H1 (cell line): ENCODE measurements at regions not wholly inside any gene's neighbourhood (a gene's known extent, or its start where the extent isn't known, plus 50 kb on each side); places are given as distances from the start of the nearest gene placed in this dataset.

Experiments used
- CTCF ChIA-PET: fragments of 300-600 bp; sonication (Branson Sonifier 250); formaldehyde crosslinking; loops from one replicate; lab custom pipeline; 2021; ENCODE audit not compliant: partially characterized antibody; lab: Charles Lee
- POLR2A ChIA-PET: fragments of 300-600 bp; sonication (Branson Sonifier 250); formaldehyde crosslinking; loops from one replicate; lab custom pipeline; 2021; ENCODE audit warnings: inconsistent platforms; ENCODE audit not compliant: partially characterized antibody; lab: Charles Lee
- DNase-seq, 2 experiments: peaks; one replicate each; pipeline versions ENCODE4 v3.0.0 to v3.0.0-alpha.2; 2010 to 2022; ENCODE audit warnings: low spot score in 2 of 2, low read depth in 1 of 2, mixed read lengths in 1 of 2
- FAIRE-seq: peaks from 2 replicates; lab custom pipeline; 2011; peaks lifted over from hg19 to GRCh38; lab: Jason Lieb, UNC
- H2AFZ ChIP-seq: 2 replicates; pipeline ENCODE4 v1.8.1; 2012; ENCODE audit warnings: low read length, inconsistent platforms
- H2AK5ac ChIP-seq: 2 replicates; pipeline ENCODE4 v1.6.1; 2013; ENCODE audit warnings: low read depth, low read length
- H2BK120ac ChIP-seq: replicated peaks from 2 replicates; pipeline ENCODE3; 2013; ENCODE audit warnings: low read depth, low read length, inconsistent platforms
- H2BK12ac ChIP-seq: 2 replicates; pipeline ENCODE4 v1.6.1; 2013; ENCODE audit warnings: low read depth, low read length
- H2BK15ac ChIP-seq: 2 replicates; pipeline ENCODE4 v1.6.1; 2013; ENCODE audit warnings: low read length
- H2BK20ac ChIP-seq: 2 replicates; pipeline ENCODE4 v1.6.1; 2013; ENCODE audit warnings: low read length
- H2BK5ac ChIP-seq: 2 replicates; pipeline ENCODE4 v1.6.1; 2013; ENCODE audit warnings: low read depth, low read length
- H3K14ac ChIP-seq: 2 replicates; pipeline ENCODE4 v1.6.1; 2013; ENCODE audit warnings: inconsistent platforms; ENCODE audit not compliant: insufficient read length
- H3K18ac ChIP-seq: 2 replicates; pipeline ENCODE4 v1.6.1; 2013; ENCODE audit warnings: low read length; ENCODE audit errors: extremely low read depth
- H3K23ac ChIP-seq: 2 replicates; pipeline ENCODE4 v1.6.1; 2013; ENCODE audit warnings: inconsistent platforms; ENCODE audit not compliant: insufficient read length
- H3K23me2 ChIP-seq: 2 replicates; pipeline ENCODE4 v1.6.1; 2013; ENCODE audit warnings: low read depth, low read length
- H3K27ac ChIP-seq: 2 replicates; pipeline ENCODE4 v1.6.1; 2011; ENCODE audit warnings: low read depth, low read length, inconsistent platforms
- H3K27me3 ChIP-seq, 4 experiments: replicated peaks in 1 of 4; 1 replicate in 1 of 4; 2 replicates in 3 of 4; pipeline versions ENCODE4 v1.6.1 to v1.8.1; 2011 to 2013; ENCODE audit warnings: low read length in 3 of 4, mild to moderate bottlenecking in 3 of 4, inconsistent platforms in 2 of 4, mixed read lengths in 2 of 4, moderate library complexity in 1 of 4; ENCODE audit not compliant: control insufficient read depth in 3 of 4, insufficient read depth in 3 of 4; ENCODE audit errors: extremely low read depth in 1 of 4
- H3K36me3 ChIP-seq, 4 experiments: 2 replicates each; pipeline versions ENCODE4 v1.6.1 to v1.8.1; 2011 to 2013; ENCODE audit warnings: mild to moderate bottlenecking in 4 of 4, low read length in 3 of 4, moderate library complexity in 2 of 4, control low read depth in 1 of 4, inconsistent platforms in 1 of 4; ENCODE audit not compliant: insufficient read depth in 4 of 4, control insufficient read depth in 2 of 4
- H3K4ac ChIP-seq: replicated peaks from 2 replicates; pipeline ENCODE3; 2013; ENCODE audit warnings: low read length, low read depth, mixed read lengths, inconsistent platforms; ENCODE audit not compliant: insufficient read length
- H3K4me1 ChIP-seq, 4 experiments: replicated peaks in 1 of 4; 1 replicate in 1 of 4; 2 replicates in 3 of 4; pipeline versions ENCODE4 v1.6.1 to v1.8.1; 2011 to 2013; ENCODE audit warnings: low read length in 3 of 4, inconsistent platforms in 2 of 4, mixed read lengths in 1 of 4; ENCODE audit not compliant: insufficient read depth in 4 of 4, control insufficient read depth in 3 of 4
- H3K4me2 ChIP-seq, 2 experiments: 2 replicates each; pipeline versions ENCODE4 v1.6.1 to v1.8.1; 2011 to 2013; ENCODE audit warnings: low read depth in 2 of 2, low read length in 2 of 2, control low read depth in 1 of 2, inconsistent platforms in 1 of 2, mild to moderate bottlenecking in 1 of 2; ENCODE audit not compliant: insufficient read depth in 1 of 2
- H3K4me3 ChIP-seq, 4 experiments: fragments of 200-600, 300-600 bp in 1 of 4; sonication (generic), shearing (Covaris generic), sonication (Bioruptor Twin) in 1 of 4; 2 replicates each; pipeline versions ENCODE4 v1.5.1 to v1.8.1; 2011 to 2016; ENCODE audit warnings: low read length in 4 of 4, low read depth in 3 of 4, control low read depth in 2 of 4, inconsistent platforms in 2 of 4, mild to moderate bottlenecking in 2 of 4, mixed read lengths in 1 of 4, moderate library complexity in 1 of 4; ENCODE audit not compliant: insufficient read depth in 2 of 4; ENCODE audit errors: extremely low read depth in 1 of 4
- H3K56ac ChIP-seq: replicated peaks from 2 replicates; pipeline ENCODE3; 2013; ENCODE audit warnings: low read depth, mild to moderate bottlenecking, mixed read lengths, low read length, inconsistent platforms; ENCODE audit not compliant: insufficient read length
- H3K79me1 ChIP-seq: 2 replicates; pipeline ENCODE4 v1.6.1; 2013; ENCODE audit warnings: low read depth, low read length, control low read depth
- H3K79me2 ChIP-seq, 2 experiments: 2 replicates each; pipeline versions ENCODE4 v1.6.1 to v1.8.1; 2012 to 2013; ENCODE audit warnings: low read length in 2 of 2, mild to moderate bottlenecking in 2 of 2, inconsistent platforms in 1 of 2; ENCODE audit not compliant: insufficient read depth in 2 of 2, control insufficient read depth in 1 of 2
- H3K9ac ChIP-seq, 4 experiments: replicated peaks in 1 of 4; 1 replicate in 1 of 4; 2 replicates in 3 of 4; pipeline versions ENCODE4 v1.6.1 to v1.8.1; 2011 to 2013; ENCODE audit warnings: low read depth in 3 of 4, low read length in 3 of 4, control low read depth in 2 of 4, mild to moderate bottlenecking in 2 of 4, moderate library complexity in 2 of 4, inconsistent platforms in 1 of 4; ENCODE audit errors: extremely low read depth in 1 of 4
- H3K9me3 ChIP-seq, 2 experiments: 2 replicates each; pipeline versions ENCODE4 v1.6.1 to v1.8.1; 2012 to 2013; ENCODE audit warnings: mild to moderate bottlenecking in 2 of 2, moderate library complexity in 2 of 2, control low read depth in 1 of 2, inconsistent platforms in 1 of 2, low read depth in 1 of 2, low read length in 1 of 2, mixed read lengths in 1 of 2; ENCODE audit not compliant: insufficient read depth in 2 of 2
- H4K20me1 ChIP-seq, 2 experiments: replicated peaks in 1 of 2; 2 replicates each; pipeline versions ENCODE3 to v1.8.1; 2011 to 2013; ENCODE audit warnings: inconsistent platforms in 2 of 2, low read length in 2 of 2, mild to moderate bottlenecking in 1 of 2; ENCODE audit not compliant: insufficient read depth in 2 of 2, control insufficient read depth in 1 of 2
- H4K5ac ChIP-seq: 2 replicates; pipeline ENCODE4 v1.6.1; 2013; ENCODE audit warnings: low read length, low read depth, mixed read lengths, inconsistent platforms; ENCODE audit not compliant: insufficient read length
- H4K8ac ChIP-seq: 2 replicates; pipeline ENCODE4 v1.8.0; 2013; ENCODE audit warnings: mild to moderate bottlenecking, moderate library complexity, low read length, inconsistent platforms; ENCODE audit not compliant: insufficient read depth; ENCODE audit errors: extremely low read depth
- H4K91ac ChIP-seq: replicated peaks from 2 replicates; pipeline ENCODE3; 2013; ENCODE audit warnings: low read length, mixed read lengths, inconsistent platforms; ENCODE audit not compliant: insufficient read length
- ATF2 ChIP-seq: IDR thresholded peaks from 2 replicates; pipeline ENCODE4 v1.6.1; 2012; ENCODE audit warnings: low read length, inconsistent platforms
- BACH1 ChIP-seq: IDR thresholded peaks from 2 replicates; pipeline ENCODE4 v1.6.1; 2012; ENCODE audit warnings: low read length, improper control_type of control experiment
- CTBP2 ChIP-seq: IDR thresholded peaks from 2 replicates; pipeline ENCODE4 v1.7.0; 2011; ENCODE audit warnings: borderline replicate concordance, mild to moderate bottlenecking, moderate library complexity, mixed read lengths, low read length; ENCODE audit not compliant: insufficient read depth, insufficient read length
- TAF1 ChIP-seq: IDR thresholded peaks from 2 replicates; pipeline ENCODE4 v1.6.1; 2011; ENCODE audit warnings: mild to moderate bottlenecking, low read depth, low read length
- WGBS, 2 experiments: shearing (Covaris generic) in 1 of 2; methylation state at CpG; one replicate each; pipeline versions ENCODE4 v1.1.6 to v1.1.7; 2013 to 2015; ENCODE audit warnings: low lambda C conversion rate in 2 of 2, mixed read lengths in 2 of 2, inconsistent platforms in 1 of 2, low coverage in 1 of 2, missing lambda C conversion rate in 1 of 2; ENCODE audit not compliant: insufficient replicate concordance in 2 of 2, insufficient coverage in 1 of 2, insufficient read length in 1 of 2; ENCODE audit errors: extremely low coverage in 1 of 2, missing lambda C conversion rate in 1 of 2; 5-methylcytosine and 5-hydroxymethylcytosine counted together

- no peak overlapping the region for H3K27ac ChIP-seq
- DNase-seq: no peak
Measured at GRCh38 chr6:146949425-146949824, 254.8 kb upstream of the STXBP5 start.

More at GRCh38 chr6:146949425-146949824, 254.8 kb upstream of the STXBP5 start:
- no peak overlapping the region for H3K4me2 ChIP-seq
- H3K79me2 ChIP-seq: no peaks in the 10 kb centered on the region
- WGBS, 2 experiments: 100% methylated on average over 1 of the region's 1 CpG; no CpG with 5 or more reads in 1 of the 2 experiments
- no peak overlapping the region for H2BK12ac ChIP-seq
- no peaks in the 10 kb centered on the region; the same call in 1 of the 2 replicates for H3K23me2 ChIP-seq
- H2BK20ac ChIP-seq: no peak overlapping the region
- no peak overlapping the region for H2BK120ac ChIP-seq
- CTCF ChIA-PET: no interaction called here
- POLR2A ChIA-PET: no interaction called here
- no peak overlapping the region for H3K14ac ChIP-seq
- no peak overlapping the region for H3K4me3 ChIP-seq
- no peaks in the 10 kb centered on the region for H3K79me1 ChIP-seq
- no peak overlapping the region for H4K91ac ChIP-seq
- no peak overlapping the region for H3K9ac ChIP-seq
- no peak overlapping the region for H2AK5ac ChIP-seq
- H3K18ac ChIP-seq: no peak overlapping the region
- no peaks in the 10 kb centered on the region for H4K20me1 ChIP-seq
- H3K56ac ChIP-seq: no peak overlapping the region
- FAIRE-seq: no peak
- H3K27me3 ChIP-seq: no peaks in the 10 kb centered on the region
- no peak overlapping the region for H3K23ac ChIP-seq
- no peaks in the 10 kb centered on the region; a peak in 1 of 8 replicates for H3K36me3 ChIP-seq
- H2BK15ac ChIP-seq: no peak overlapping the region
- H3K4ac ChIP-seq: no peak overlapping the region
- H3K4me1 ChIP-seq: no peaks in the 10 kb centered on the region
- H2AFZ ChIP-seq: no peak overlapping the region
- no peak overlapping the region for H2BK5ac ChIP-seq
- no peak for TF ChIP-seq TAF1
- TF ChIP-seq BACH1: no peak
- TF ChIP-seq ATF2: no peak
- no peak for TF ChIP-seq CTBP2
- no peak overlapping the region for H4K5ac ChIP-seq
- no peaks in the 10 kb centered on the region; a peak in 1 of 4 replicates for H3K9me3 ChIP-seq
- no peak overlapping the region for H4K8ac ChIP-seq
